GM10248 (cell line): ENCODE measurements at regions not wholly inside any gene's neighbourhood (a gene's known extent, or its start where the extent isn't known, plus 50 kb on each side); places are given as distances from the start of the nearest gene placed in this dataset.

Experiments used
- CTCF ChIA-PET: fragments of 300-600 bp; sonication (Branson Sonifier 250); formaldehyde crosslinking; extraction: SDS; loops from one replicate; lab custom pipeline; 2021; ENCODE audit warnings: antibody characterized with exemption; lab: Yijun Ruan, JAX
- POLR2A ChIA-PET: fragments of 350-650 bp; sonication (Branson Sonifier 250); formaldehyde crosslinking; extraction: SDS; loops from one replicate; lab custom pipeline; 2020; ENCODE audit warnings: antibody characterized with exemption; lab: Yijun Ruan, JAX
- DNase-seq: peaks from one replicate; pipeline ENCODE4 v3.0.0; 2012; ENCODE audit errors: extremely low spot score
- CTCF ChIP-seq: IDR thresholded peaks from 2 replicates; pipeline ENCODE4 v1.5.1; 2012; ENCODE audit warnings: mild to moderate bottlenecking, low read depth; ENCODE audit errors: extremely low read depth, missing control alignments, control extremely low read depth

GRCh38 chr10:60728056-60728455 is 50.2 kb upstream of the CDK1 start:
- no peak for DNase-seq
- no peak for TF ChIP-seq CTCF
- CTCF ChIA-PET: interaction anchor here (1.9 kb wide), 1 partner anchor 11 kb away, joined by 11 read pairs; no protein-coding TSS in a partner anchor
- POLR2A ChIA-PET: no interaction called here

GRCh38 chr10:60726257-60726656 is 52.0 kb upstream of the CDK1 start:
- no peak for TF ChIP-seq CTCF
- ChIA-PET POLR2A (no interaction called here), CTCF (interaction anchor here (1.3 to 1.5 kb wide), 2 partner anchors 9 to 18 kb away, joined by 3 read pairs; no protein-coding TSS in a partner anchor)
- DNase-seq: no peak

- CTCF ChIA-PET: interaction anchor here (1.6 kb wide), 1 partner anchor 10 kb away, joined by 4 read pairs; no protein-coding TSS in a partner anchor
- no peak for TF ChIP-seq CTCF
- DNase-seq: no peak
- POLR2A ChIA-PET: no interaction called here
Observed at GRCh38 chr10:60722623-60723022, 55.7 kb upstream of the CDK1 start.

GRCh38 chr10:60719721-60720120 is 58.6 kb upstream of the CDK1 start:
- no peak for TF ChIP-seq CTCF
- no peak for DNase-seq
- ChIA-PET POLR2A (no interaction called here), CTCF (no interaction called here)

GRCh38 chr10:60718886-60719285 is 59.4 kb upstream of the CDK1 start:
- ChIA-PET POLR2A (no interaction called here), CTCF (no interaction called here)
- no peak for DNase-seq
- no peak for TF ChIP-seq CTCF

GRCh38 chr10:60717852-60718251 is 60.4 kb upstream of the CDK1 start:
- ChIA-PET CTCF (interaction anchor here (1.5 to 2.2 kb wide), 3 partner anchors 11 to 617 kb away, joined by 3 to 11 read pairs (median 3); no protein-coding TSS in a partner anchor), POLR2A (no interaction called here)
- DNase-seq: no peak
- TF ChIP-seq CTCF: no peak
